Ishikawa (cell line): ENCODE measurements at regions not wholly inside any gene's neighbourhood (a gene's known extent, or its start where the extent isn't known, plus 50 kb on each side); places are given as distances from the start of the nearest gene placed in this dataset.

Source experiments
- CEBPB ChIP-seq: IDR thresholded peaks from 2 replicates; pipeline ENCODE4 v1.6.1; 2012
- CREB1 ChIP-seq: IDR thresholded peaks from 2 replicates; pipeline ENCODE4 v1.6.1; 2012; ENCODE audit warnings: low read depth
- EGR1 ChIP-seq: IDR thresholded peaks from 2 replicates; pipeline ENCODE4 v1.6.1; 2012
- EP300 ChIP-seq: IDR thresholded peaks from 2 replicates; pipeline ENCODE4 v1.6.1; 2012; ENCODE audit warnings: borderline replicate concordance
- FOXM1 ChIP-seq: IDR thresholded peaks from 2 replicates; pipeline ENCODE4 v1.6.1; 2012; ENCODE audit warnings: low read depth, borderline replicate concordance
- NFIC ChIP-seq: IDR thresholded peaks from 2 replicates; pipeline ENCODE4 v1.6.1; 2012
- RAD21 ChIP-seq: IDR thresholded peaks from 2 replicates; pipeline ENCODE4 v1.6.1; 2012; ENCODE audit warnings: low read depth
- TAF1 ChIP-seq: IDR thresholded peaks from 2 replicates; pipeline ENCODE4 v1.6.1; 2012; ENCODE audit warnings: low read depth, mild to moderate bottlenecking
- TCF12 ChIP-seq: IDR thresholded peaks from 2 replicates; pipeline ENCODE4 v1.6.1; 2012; ENCODE audit warnings: low read depth
- TEAD4 ChIP-seq: IDR thresholded peaks from 2 replicates; pipeline ENCODE4 v1.6.1; 2012
- YY1 ChIP-seq: IDR thresholded peaks from 2 replicates; pipeline ENCODE4 v1.6.1; 2012; ENCODE audit warnings: low read depth
- ZBTB7A ChIP-seq: IDR thresholded peaks from 2 replicates; pipeline ENCODE4 v1.6.1; 2012; ENCODE audit warnings: low read depth
- TF ChIP-seq, protein P1 (sequence below): IDR thresholded peaks from 2 replicates; pipeline ENCODE4 v1.6.1; 2012; ENCODE audit warnings: low read depth, mild to moderate bottlenecking
- TF ChIP-seq, protein P2 (sequence below): IDR thresholded peaks from 2 replicates; pipeline ENCODE4 v1.6.1; 2012
- TF ChIP-seq, protein P3 (sequence below): IDR thresholded peaks from 2 replicates; pipeline ENCODE4 v1.6.1; 2012

DNA sequence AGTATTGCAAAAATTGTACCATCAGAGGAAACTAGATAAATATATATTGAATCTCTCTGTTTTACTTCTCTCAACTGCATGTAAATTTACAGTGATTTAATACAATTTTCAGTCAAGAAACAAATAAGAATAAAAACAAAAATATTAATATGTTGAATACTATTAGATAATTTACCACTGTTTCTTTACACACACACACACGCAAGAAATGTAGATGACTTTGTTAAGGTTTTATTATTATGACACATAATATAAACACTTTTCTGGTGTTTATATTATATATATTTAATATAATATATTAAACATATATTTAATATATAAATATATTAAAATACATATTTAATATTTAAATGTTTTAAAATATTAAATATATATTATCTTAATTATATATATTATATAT lies 814.3 kb upstream of the CDH10 start:
- TF ChIP-seq, protein P1, sequence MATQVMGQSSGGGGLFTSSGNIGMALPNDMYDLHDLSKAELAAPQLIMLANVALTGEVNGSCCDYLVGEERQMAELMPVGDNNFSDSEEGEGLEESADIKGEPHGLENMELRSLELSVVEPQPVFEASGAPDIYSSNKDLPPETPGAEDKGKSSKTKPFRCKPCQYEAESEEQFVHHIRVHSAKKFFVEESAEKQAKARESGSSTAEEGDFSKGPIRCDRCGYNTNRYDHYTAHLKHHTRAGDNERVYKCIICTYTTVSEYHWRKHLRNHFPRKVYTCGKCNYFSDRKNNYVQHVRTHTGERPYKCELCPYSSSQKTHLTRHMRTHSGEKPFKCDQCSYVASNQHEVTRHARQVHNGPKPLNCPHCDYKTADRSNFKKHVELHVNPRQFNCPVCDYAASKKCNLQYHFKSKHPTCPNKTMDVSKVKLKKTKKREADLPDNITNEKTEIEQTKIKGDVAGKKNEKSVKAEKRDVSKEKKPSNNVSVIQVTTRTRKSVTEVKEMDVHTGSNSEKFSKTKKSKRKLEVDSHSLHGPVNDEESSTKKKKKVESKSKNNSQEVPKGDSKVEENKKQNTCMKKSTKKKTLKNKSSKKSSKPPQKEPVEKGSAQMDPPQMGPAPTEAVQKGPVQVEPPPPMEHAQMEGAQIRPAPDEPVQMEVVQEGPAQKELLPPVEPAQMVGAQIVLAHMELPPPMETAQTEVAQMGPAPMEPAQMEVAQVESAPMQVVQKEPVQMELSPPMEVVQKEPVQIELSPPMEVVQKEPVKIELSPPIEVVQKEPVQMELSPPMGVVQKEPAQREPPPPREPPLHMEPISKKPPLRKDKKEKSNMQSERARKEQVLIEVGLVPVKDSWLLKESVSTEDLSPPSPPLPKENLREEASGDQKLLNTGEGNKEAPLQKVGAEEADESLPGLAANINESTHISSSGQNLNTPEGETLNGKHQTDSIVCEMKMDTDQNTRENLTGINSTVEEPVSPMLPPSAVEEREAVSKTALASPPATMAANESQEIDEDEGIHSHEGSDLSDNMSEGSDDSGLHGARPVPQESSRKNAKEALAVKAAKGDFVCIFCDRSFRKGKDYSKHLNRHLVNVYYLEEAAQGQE, result no peak
- TF ChIP-seq TCF12 (no peak), TEAD4 (no peak), YY1 (no peak)
- TF ChIP-seq, protein P2, sequence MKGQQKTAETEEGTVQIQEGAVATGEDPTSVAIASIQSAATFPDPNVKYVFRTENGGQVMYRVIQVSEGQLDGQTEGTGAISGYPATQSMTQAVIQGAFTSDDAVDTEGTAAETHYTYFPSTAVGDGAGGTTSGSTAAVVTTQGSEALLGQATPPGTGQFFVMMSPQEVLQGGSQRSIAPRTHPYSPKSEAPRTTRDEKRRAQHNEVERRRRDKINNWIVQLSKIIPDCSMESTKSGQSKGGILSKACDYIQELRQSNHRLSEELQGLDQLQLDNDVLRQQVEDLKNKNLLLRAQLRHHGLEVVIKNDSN, result no peak

DNA sequence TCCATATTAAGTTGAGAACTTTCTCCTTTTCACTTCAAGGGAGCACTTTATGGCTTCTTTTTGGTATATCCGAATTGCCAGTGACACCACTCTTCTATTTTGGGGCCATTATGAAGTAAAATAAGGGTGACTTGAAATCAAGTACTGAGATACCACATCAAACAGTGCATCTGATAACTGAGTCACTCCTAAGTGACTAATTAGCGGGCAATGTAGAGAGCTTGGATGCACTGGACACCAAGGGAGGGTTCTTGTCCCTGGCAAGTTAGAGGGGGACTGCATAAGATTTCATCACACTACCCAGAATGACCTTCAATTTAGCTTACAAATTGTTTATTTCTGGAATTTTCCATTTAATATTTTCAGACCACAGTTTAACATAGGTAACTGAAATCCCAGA lies 813.9 kb upstream of the CDH10 start:
- TF ChIP-seq ZBTB7A (no peak), TCF12 (no peak), RAD21 (no peak), CREB1 (no peak), EP300 (no peak), YY1 (no peak), NFIC (no peak)

DNA sequence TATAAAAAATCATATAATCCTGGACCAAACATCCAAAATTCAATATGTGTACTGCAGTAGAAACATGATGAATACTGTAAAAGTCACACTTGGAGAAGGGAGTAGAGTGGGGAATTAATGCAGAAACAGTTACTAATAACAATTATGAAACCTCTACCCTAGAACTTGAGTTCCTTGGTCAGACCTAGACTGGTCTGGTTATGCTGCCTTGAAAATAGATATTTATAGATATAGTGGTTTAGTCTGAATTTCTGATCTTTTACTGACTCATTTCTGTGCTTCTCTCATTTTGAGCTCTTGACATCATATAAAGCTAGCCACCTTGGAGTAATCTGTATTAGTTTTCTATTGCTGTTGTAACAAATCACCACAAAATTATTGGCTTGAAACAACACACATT lies 808.7 kb upstream of the CDH10 start:
- TF ChIP-seq TAF1 (no peak), CEBPB (no peak), NFIC (no peak), EGR1 (no peak), CREB1 (no peak), TEAD4 (no peak), FOXM1 (no peak), RAD21 (no peak), TCF12 (no peak), YY1 (no peak), EP300 (no peak)
- TF ChIP-seq, protein P1, result no peak
- TF ChIP-seq, protein P3, sequence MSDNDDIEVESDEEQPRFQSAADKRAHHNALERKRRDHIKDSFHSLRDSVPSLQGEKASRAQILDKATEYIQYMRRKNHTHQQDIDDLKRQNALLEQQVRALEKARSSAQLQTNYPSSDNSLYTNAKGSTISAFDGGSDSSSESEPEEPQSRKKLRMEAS, result no peak
- TF ChIP-seq, protein P2, result no peak

DNA sequence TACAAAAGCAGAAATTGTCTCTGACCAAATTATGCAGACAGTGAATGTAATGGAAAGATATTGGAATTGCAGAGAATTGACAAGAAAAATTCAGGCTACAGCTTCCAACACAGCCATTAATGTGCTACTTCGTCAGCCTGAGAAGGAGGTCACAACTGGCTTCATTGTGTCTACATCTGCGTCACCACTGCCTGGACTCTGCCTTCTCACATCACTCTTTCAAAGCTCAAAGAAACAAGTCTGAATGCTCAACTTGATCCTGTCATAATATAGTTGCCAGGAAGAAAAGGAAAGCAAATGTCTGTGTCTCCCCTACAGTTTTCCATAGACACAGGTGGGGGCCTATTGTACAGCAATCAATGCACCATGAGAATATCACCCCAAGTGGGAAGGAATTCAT lies 806.5 kb upstream of the CDH10 start:
- TF ChIP-seq, protein P2, result no peak
- TF ChIP-seq NFIC (no peak), TCF12 (no peak), CEBPB (no peak), TAF1 (no peak), EGR1 (no peak), TEAD4 (no peak), FOXM1 (no peak), CREB1 (no peak), YY1 (no peak)
- TF ChIP-seq, protein P3, result no peak
- TF ChIP-seq, protein P1, result no peak

DNA sequence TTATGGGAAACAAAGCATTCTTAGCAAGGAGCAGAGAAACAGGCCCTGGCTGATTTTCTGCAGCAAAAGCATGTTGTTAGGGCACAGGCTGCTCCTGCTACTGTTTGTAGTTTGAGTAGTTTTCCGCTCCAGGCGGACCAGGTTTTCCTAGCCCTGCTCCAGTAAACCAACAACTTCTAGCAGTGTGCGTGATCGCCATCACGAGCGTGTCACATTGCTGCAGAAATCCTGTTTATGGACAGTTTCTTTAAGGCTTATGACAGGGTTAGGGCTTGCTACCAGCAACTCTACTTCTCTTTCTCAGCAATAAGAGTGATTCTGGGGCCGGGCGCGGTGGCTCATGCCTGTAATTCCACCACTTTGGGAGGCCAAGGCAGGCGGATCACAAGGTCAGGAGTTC lies 803.9 kb upstream of the CDH10 start:
- no peak for TF ChIP-seq NFIC
- TF ChIP-seq, protein P2, result no peak
- TF ChIP-seq EGR1, result no peak
- TF ChIP-seq CEBPB, result no peak
- no peak for TF ChIP-seq RAD21
- no peak for TF ChIP-seq TEAD4
- TF ChIP-seq FOXM1, result no peak
- TF ChIP-seq TCF12, result no peak
- no peak for TF ChIP-seq CREB1
- TF ChIP-seq, protein P3, result no peak
- no peak for TF ChIP-seq YY1
- no peak for TF ChIP-seq EP300
- TF ChIP-seq ZBTB7A, result no peak
- TF ChIP-seq, protein P1, result no peak
- no peak for TF ChIP-seq TAF1
